AML-193 (cell line): ENCODE measurements at regions not wholly inside any gene's neighbourhood (a gene's known extent, or its start where the extent isn't known, plus 50 kb on each side); places are given as distances from the start of the nearest gene placed in this dataset.
"Not testable (repeated sequence)": the region's sequence is repeated elsewhere in the genome, so short reads cannot be mapped to it uniquely, and the experiment has no call there.

Source experiments
- DNase-seq, 2 experiments: peaks; one replicate each; lab custom pipeline; 2025; lab: John Stamatoyannopoulos, UW

GRCh38 chr2:192783643-192784042 is 588.9 kb upstream of the TMEFF2 start:
- no peak for DNase-seq

- no peak for DNase-seq
These were observed 580.9 kb upstream of the TMEFF2 start for GRCh38 chr2:192775459-192776262.

- no peak for DNase-seq
These were observed 580.3 kb upstream of the TMEFF2 start for GRCh38 chr2:192775011-192775410.

GRCh38 chr2:192773044-192773443 is 578.3 kb upstream of the TMEFF2 start:
- no peak for DNase-seq

GRCh38 chr2:192749611-192750200 is 555.0 kb upstream of the TMEFF2 start:
- DNase-seq: peak in 1 of 2 experiments; percentile 6

- no peak for DNase-seq
These were observed 547.2 kb upstream of the TMEFF2 start for GRCh38 chr2:192741889-192742288.

GRCh38 chr2:192735447-192735846 is 540.7 kb upstream of the TMEFF2 start:
- DNase-seq: no peak

GRCh38 chr2:192729369-192729768 is 534.6 kb upstream of the TMEFF2 start:
- no peak for DNase-seq

GRCh38 chr2:192725991-192726390 is 531.3 kb upstream of the TMEFF2 start:
- no peak for DNase-seq

- no peak for DNase-seq
These were observed 524.9 kb upstream of the TMEFF2 start for GRCh38 chr2:192719629-192720028.

GRCh38 chr2:192718340-192718739 is 523.6 kb upstream of the TMEFF2 start:
- DNase-seq: no peak

- no peak for DNase-seq
These were observed 506.2 kb upstream of the TMEFF2 start for GRCh38 chr2:192700934-192701333.

- no peak for DNase-seq
These were observed 503.1 kb upstream of the TMEFF2 start for GRCh38 chr2:192697880-192698279.

GRCh38 chr2:192696857-192697256 is 502.1 kb upstream of the TMEFF2 start:
- DNase-seq: no peak

- DNase-seq: no peak
These were observed 492.3 kb upstream of the TMEFF2 start for GRCh38 chr2:192687015-192687414.

GRCh38 chr2:192682511-192682910 is 487.8 kb upstream of the TMEFF2 start:
- DNase-seq: not testable (repeated sequence)

- DNase-seq: no peak
These were observed 480.9 kb upstream of the TMEFF2 start for GRCh38 chr2:192675681-192676080.

- DNase-seq: no peak
These were observed 474.9 kb upstream of the TMEFF2 start for GRCh38 chr2:192669505-192670091.

GRCh38 chr2:192660555-192660954 is 465.8 kb upstream of the TMEFF2 start:
- DNase-seq: not testable (repeated sequence)

- DNase-seq: no peak
These were observed 462.6 kb upstream of the TMEFF2 start for GRCh38 chr2:192657362-192657761.

GRCh38 chr2:192655916-192656315 is 461.2 kb upstream of the TMEFF2 start:
- no peak for DNase-seq

- no peak for DNase-seq
These were observed 451.3 kb upstream of the TMEFF2 start for GRCh38 chr2:192645811-192646598.
